Uterus (tissue), 2 donors: ENCODE measurements at regions not wholly inside any gene's neighbourhood (a gene's known extent, or its start where the extent isn't known, plus 50 kb on each side); places are given as distances from the start of the nearest gene placed in this dataset.

Experiments
- CTCF ChIP-seq, 4 experiments: fragments of 200-600 bp in 2 of 4; fragments of 450-650 bp in 2 of 4; sonication (generic) in 2 of 4; IDR thresholded peaks; one replicate each; pipeline ENCODE4 v1.5.1; 2016 to 2019; ENCODE audit warnings: antibody characterized with exemption in 4 of 4, mild to moderate bottlenecking in 2 of 4, moderate library complexity in 1 of 4
- POLR2A ChIP-seq, 2 donors: fragments of 450-650 bp; IDR thresholded peaks; one replicate each; pipeline ENCODE4 v1.6.1; 2016; ENCODE audit warnings: antibody characterized with exemption in 2 of 2, mild to moderate bottlenecking in 1 of 2, moderate library complexity in 1 of 2

GRCh38 chr10:28879875-28880682 lies 202.8 kb downstream of the BAMBI start:
- TF ChIP-seq CTCF (IDR thresholded peaks at IDR 0.05) (no peak), POLR2A (IDR thresholded peaks at IDR 0.05) (no peak)
